Hepatocyte (in vitro differentiated cells): ENCODE measurements at regions not wholly inside any gene's neighbourhood (a gene's known extent, or its start where the extent isn't known, plus 50 kb on each side); places are given as distances from the start of the nearest gene placed in this dataset.

Source experiments
- CTCF ChIP-seq: fragments of 200-600 bp; sonication (generic); IDR thresholded peaks from 2 replicates; pipeline ENCODE4 v1.5.1; 2016; ENCODE audit warnings: antibody characterized with exemption, mild to moderate bottlenecking; ENCODE audit not compliant: poor library complexity
- EZH2phosphoT487 ChIP-seq: fragments of 200-600 bp; sonication (generic); IDR thresholded peaks from one replicate; pipeline ENCODE4 v1.6.1; 2018; ENCODE audit warnings: antibody characterized with exemption, mild to moderate bottlenecking, low read depth, moderate library complexity; ENCODE audit not compliant: unreplicated experiment, severe bottlenecking

- no peak for TF ChIP-seq CTCF
- TF ChIP-seq EZH2phosphoT487: no peak
Measured at GRCh38 chr6:54050750-54051149, 60.5 kb upstream of the MLIP start.
